ENCODE measurements at regions not wholly inside any gene's neighbourhood (a gene's known extent, or its start where the extent isn't known, plus 50 kb on each side); places are given as distances from the start of the nearest gene placed in this dataset.

GRCh38 chr13:53204598-53204997 lies 176.0 kb downstream of the OLFM4 start:
- no peak for DNase-seq (ENCODE audit: low spot score)

- no peak for DNase-seq (ENCODE audit: low spot score)
Observed at GRCh38 chr13:53206455-53206854, 177.8 kb downstream of the OLFM4 start.

GRCh38 chr13:53207556-53207955 lies 178.9 kb downstream of the OLFM4 start:
- no peak for DNase-seq (ENCODE audit: low spot score)

- no peak for DNase-seq (ENCODE audit: low spot score)
Observed at GRCh38 chr13:53214433-53214832, 185.8 kb downstream of the OLFM4 start.

GRCh38 chr13:53215563-53215962 lies 186.9 kb downstream of the OLFM4 start:
- no peak for DNase-seq (ENCODE audit: low spot score)

GRCh38 chr13:53216773-53217172 lies 188.2 kb downstream of the OLFM4 start:
- DNase-seq (ENCODE audit: low spot score) = no peak

- DNase-seq (ENCODE audit: low spot score) = no peak
Observed at GRCh38 chr13:53217194-53217593, 188.6 kb downstream of the OLFM4 start.

- DNase-seq (ENCODE audit: low spot score) = no peak
Observed at GRCh38 chr13:53220038-53220437, 191.4 kb downstream of the OLFM4 start.

- DNase-seq (ENCODE audit: low spot score) = no peak
Observed at GRCh38 chr13:53237696-53238095, 209.1 kb downstream of the OLFM4 start.

GRCh38 chr13:53238261-53238660 lies 209.6 kb downstream of the OLFM4 start:
- DNase-seq (ENCODE audit: low spot score) = no peak

- no peak for DNase-seq (ENCODE audit: low spot score)
Observed at GRCh38 chr13:53240401-53241025, 211.9 kb downstream of the OLFM4 start.

GRCh38 chr13:53241891-53242348 lies 213.3 kb downstream of the OLFM4 start:
- DNase-seq (ENCODE audit: low spot score) = no peak

- DNase-seq (ENCODE audit: low spot score) = no peak
Observed at GRCh38 chr13:53249236-53249635, 220.6 kb downstream of the OLFM4 start.

- DNase-seq (ENCODE audit: low spot score) = peak; percentile 78
Observed at GRCh38 chr13:53250272-53250875, 221.8 kb downstream of the OLFM4 start.

- no peak for DNase-seq (ENCODE audit: low spot score)
Observed at GRCh38 chr13:53250977-53251376, 222.4 kb downstream of the OLFM4 start.

- no peak for DNase-seq (ENCODE audit: low spot score)
Observed at GRCh38 chr13:53254500-53254899, 225.9 kb downstream of the OLFM4 start.

GRCh38 chr13:53255795-53256194 lies 227.2 kb downstream of the OLFM4 start:
- no peak for DNase-seq (ENCODE audit: low spot score)

- DNase-seq (ENCODE audit: low spot score) = no peak
Observed at GRCh38 chr13:53260594-53260993, 232.0 kb downstream of the OLFM4 start.

GRCh38 chr13:53264751-53265385 lies 236.3 kb downstream of the OLFM4 start:
- no peak for DNase-seq (ENCODE audit: low spot score)

- no peak for DNase-seq (ENCODE audit: low spot score)
Observed at GRCh38 chr13:53266757-53267156, 238.1 kb downstream of the OLFM4 start.

GRCh38 chr13:53269634-53270033 lies 241.0 kb downstream of the OLFM4 start:
- DNase-seq (ENCODE audit: low spot score) = no peak

GRCh38 chr13:53272873-53273272 lies 244.3 kb downstream of the OLFM4 start:
- DNase-seq (ENCODE audit: low spot score) = no peak

GRCh38 chr13:53276265-53276664 lies 247.7 kb downstream of the OLFM4 start:
- no peak for DNase-seq (ENCODE audit: low spot score)

- no peak for DNase-seq (ENCODE audit: low spot score)
Observed at GRCh38 chr13:53281677-53282076, 253.1 kb downstream of the OLFM4 start.
